ENCODE measurements at regions not wholly inside any gene's neighbourhood (a gene's known extent, or its start where the extent isn't known, plus 50 kb on each side); places are given as distances from the start of the nearest gene placed in this dataset.

DNA sequence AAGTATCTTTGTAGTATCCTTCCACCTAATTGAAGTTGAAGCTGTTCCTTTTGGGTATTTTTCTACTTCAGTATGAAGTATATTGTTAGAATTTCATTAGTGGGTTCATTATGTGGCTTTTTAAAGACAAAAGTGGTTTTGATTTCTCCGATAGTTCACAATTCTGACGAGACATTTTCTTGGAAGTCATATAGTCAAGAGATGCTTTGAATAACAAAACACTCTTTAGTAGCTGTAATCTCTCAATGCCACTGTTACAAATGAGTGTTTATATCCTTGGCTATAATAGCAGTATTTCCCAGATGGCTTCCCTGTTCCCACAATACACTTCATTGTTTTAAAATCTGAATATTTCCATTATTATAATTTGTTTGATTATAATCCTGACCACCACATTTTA, 108.7 kb upstream of the F3 start:
- Mint-ChIP-seq H3K9me3 (no peaks in the 10 kb centered on the region), H3K36me3 (ENCODE audit: low read depth) (peaks cover 2% of the 10 kb centered on the region), H3K4me3 (no peak overlapping the region), H3K4me1 (peaks cover 31% of the 10 kb centered on the region), H3K27me3 (ENCODE audit: insufficient read depth) (peaks cover 1% of the 10 kb centered on the region), H3K27ac (no peak overlapping the region)
- no peak overlapping the region for H3K27ac ChIP-seq (ENCODE audit: low read depth, low read length)
- no peak for DNase-seq
- TF ChIP-seq, protein P1, sequence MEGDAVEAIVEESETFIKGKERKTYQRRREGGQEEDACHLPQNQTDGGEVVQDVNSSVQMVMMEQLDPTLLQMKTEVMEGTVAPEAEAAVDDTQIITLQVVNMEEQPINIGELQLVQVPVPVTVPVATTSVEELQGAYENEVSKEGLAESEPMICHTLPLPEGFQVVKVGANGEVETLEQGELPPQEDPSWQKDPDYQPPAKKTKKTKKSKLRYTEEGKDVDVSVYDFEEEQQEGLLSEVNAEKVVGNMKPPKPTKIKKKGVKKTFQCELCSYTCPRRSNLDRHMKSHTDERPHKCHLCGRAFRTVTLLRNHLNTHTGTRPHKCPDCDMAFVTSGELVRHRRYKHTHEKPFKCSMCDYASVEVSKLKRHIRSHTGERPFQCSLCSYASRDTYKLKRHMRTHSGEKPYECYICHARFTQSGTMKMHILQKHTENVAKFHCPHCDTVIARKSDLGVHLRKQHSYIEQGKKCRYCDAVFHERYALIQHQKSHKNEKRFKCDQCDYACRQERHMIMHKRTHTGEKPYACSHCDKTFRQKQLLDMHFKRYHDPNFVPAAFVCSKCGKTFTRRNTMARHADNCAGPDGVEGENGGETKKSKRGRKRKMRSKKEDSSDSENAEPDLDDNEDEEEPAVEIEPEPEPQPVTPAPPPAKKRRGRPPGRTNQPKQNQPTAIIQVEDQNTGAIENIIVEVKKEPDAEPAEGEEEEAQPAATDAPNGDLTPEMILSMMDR (conservative IDR thresholded peaks at IDR 0.05) = no peak
- no peaks in the 10 kb centered on the region for H3K9me3 ChIP-seq (ENCODE audit: control insufficient read depth, low read length)
- 98 to 100% methylated on average over 2 of the region's 2 CpGs for WGBS, 2 experiments (ENCODE audit: insufficient coverage in 1 of 2, insufficient read length in 1 of 2)
- H3K27me3 ChIP-seq (ENCODE audit: control insufficient read depth, insufficient read depth, low read length, poor library complexity, severe bottlenecking) = no peaks in the 10 kb centered on the region
- H3K36me3 ChIP-seq (ENCODE audit: control insufficient read depth, insufficient read depth, low read length) = no peaks in the 10 kb centered on the region
- H3K4me3 ChIP-seq (ENCODE audit: low read length) = no peak overlapping the region
- H3K9ac ChIP-seq (ENCODE audit: extremely low read depth, low read length, poor library complexity, severe bottlenecking) = no peak overlapping the region
- H3K4me1 ChIP-seq (ENCODE audit: control insufficient read depth, insufficient read depth, low read length) = peaks cover 4% of the 10 kb centered on the region

DNA sequence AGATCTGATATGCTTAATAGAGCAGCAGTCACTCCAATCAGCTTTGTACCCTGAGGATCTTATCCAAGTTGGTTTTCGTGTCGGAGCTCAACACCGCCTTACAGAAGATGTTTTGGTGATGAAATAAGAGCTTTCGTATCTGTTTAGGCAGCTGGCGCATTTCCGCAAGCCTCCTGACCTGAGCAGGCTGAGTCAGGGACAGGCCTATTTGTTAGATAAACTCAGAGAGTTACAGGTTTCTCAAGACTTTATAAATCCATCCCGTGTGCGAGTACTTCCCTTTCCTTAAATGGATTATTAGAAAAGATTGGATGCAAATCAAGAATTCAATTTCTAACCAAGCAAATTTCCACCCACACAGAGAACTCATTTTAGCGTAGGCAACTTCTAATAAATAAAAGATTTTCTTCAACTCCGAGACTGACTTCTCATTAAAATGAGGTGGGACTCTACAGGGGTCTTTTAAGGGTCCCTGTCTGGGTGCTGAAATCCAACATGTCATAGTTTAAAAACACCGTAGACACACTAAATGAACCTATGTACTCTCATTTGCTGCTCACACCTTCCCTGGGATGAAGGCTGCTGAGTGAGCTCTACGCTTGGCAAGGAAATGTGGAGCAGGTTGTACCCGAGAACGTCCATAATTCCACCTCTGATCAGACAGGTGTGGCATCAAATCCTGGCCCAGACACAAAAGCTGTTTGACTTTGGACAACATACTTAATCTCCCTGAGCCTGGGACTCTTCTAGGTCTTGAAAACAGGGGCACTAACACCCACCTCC, 106.9 kb upstream of the F3 start:
- Histone ChIP-seq H3K36me3 (ENCODE audit: control insufficient read depth, insufficient read depth, low read length) (no peaks in the 10 kb centered on the region), H3K27me3 (ENCODE audit: control insufficient read depth, insufficient read depth, low read length, poor library complexity, severe bottlenecking) (no peaks in the 10 kb centered on the region), H3K9me3 (ENCODE audit: control insufficient read depth, low read length) (no peaks in the 10 kb centered on the region), H3K4me3 (ENCODE audit: low read length) (no peak overlapping the region), H3K27ac (ENCODE audit: low read depth, low read length) (no peak overlapping the region), H3K4me1 (ENCODE audit: control insufficient read depth, insufficient read depth, low read length) (peaks cover 2% of the 10 kb centered on the region), H3K9ac (ENCODE audit: extremely low read depth, low read length, poor library complexity, severe bottlenecking) (no peak overlapping the region)
- DNase-seq = no peak
- Mint-ChIP-seq H3K36me3 (ENCODE audit: low read depth) (peaks cover 2% of the 10 kb centered on the region), H3K4me3 (no peak overlapping the region), H3K4me1 (peaks cover 15% of the 10 kb centered on the region), H3K9me3 (no peaks in the 10 kb centered on the region), H3K27me3 (ENCODE audit: insufficient read depth) (peaks cover 1% of the 10 kb centered on the region), H3K27ac (no peak overlapping the region)
- TF ChIP-seq, protein P1 (conservative IDR thresholded peaks at IDR 0.05) = no peak
- 93 to 96% methylated on average over 9 to 14 of the region's 14 CpGs for WGBS, 2 experiments (ENCODE audit: insufficient coverage in 1 of 2, insufficient read length in 1 of 2)

DNA sequence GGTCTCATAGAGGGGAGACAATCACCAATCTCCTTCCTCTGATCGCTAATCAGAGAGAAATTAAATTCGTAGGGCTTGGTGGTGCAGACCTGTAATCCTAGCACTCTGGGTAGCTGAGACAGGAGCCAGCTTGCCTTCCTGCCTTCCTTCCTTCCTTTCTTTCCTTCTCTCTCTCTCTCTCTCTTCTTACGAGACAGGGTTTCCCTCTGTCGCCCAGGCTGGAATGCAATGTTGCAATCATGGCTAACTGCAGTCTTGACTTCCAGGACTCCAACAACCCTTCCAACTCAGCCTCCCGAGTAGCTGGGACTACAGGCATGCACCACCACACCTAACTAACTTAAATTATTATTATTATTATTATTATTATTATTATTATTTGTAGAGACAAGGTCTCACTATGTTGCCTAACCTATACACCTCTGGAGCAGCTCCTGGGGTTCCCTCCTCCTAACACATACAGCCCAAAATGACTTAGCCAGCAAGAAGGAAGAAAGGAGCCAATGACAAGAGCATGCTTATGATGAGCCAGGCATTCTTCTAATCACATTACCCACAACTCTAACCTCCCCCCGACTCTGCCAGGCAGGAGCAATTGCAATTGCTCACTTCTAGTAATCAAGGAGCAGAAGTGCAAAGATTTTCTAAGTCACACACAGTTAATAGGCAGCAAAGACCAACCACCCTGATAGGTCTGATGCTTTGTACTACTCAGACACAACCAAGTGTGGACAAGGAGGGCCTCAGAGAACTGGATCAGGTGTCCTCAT, 105.4 kb upstream of the F3 start:
- no peak overlapping the region for H3K27ac Mint-ChIP-seq
- no peaks in the 10 kb centered on the region for H3K9me3 Mint-ChIP-seq
- H3K36me3 Mint-ChIP-seq (ENCODE audit: low read depth) = no peaks in the 10 kb centered on the region
- peaks cover 1% of the 10 kb centered on the region for H3K27me3 Mint-ChIP-seq (ENCODE audit: insufficient read depth)
- Histone ChIP-seq H3K9me3 (ENCODE audit: control insufficient read depth, low read length) (no peaks in the 10 kb centered on the region), H3K4me3 (ENCODE audit: low read length) (no peak overlapping the region), H3K4me1 (ENCODE audit: control insufficient read depth, insufficient read depth, low read length) (no peaks in the 10 kb centered on the region), H3K27ac (ENCODE audit: low read depth, low read length) (no peak overlapping the region), H3K9ac (ENCODE audit: extremely low read depth, low read length, poor library complexity, severe bottlenecking) (no peak overlapping the region), H3K36me3 (ENCODE audit: control insufficient read depth, insufficient read depth, low read length) (no peaks in the 10 kb centered on the region), H3K27me3 (ENCODE audit: control insufficient read depth, insufficient read depth, low read length, poor library complexity, severe bottlenecking) (no peaks in the 10 kb centered on the region)
- H3K4me1 Mint-ChIP-seq = peaks cover 12% of the 10 kb centered on the region
- TF ChIP-seq, protein P1 (conservative IDR thresholded peaks at IDR 0.05) = no peak
- H3K4me3 Mint-ChIP-seq = no peak overlapping the region
- WGBS, 2 experiments (ENCODE audit: insufficient coverage in 1 of 2, insufficient read length in 1 of 2) = 99 to 100% methylated on average over 4 to 5 of the region's 6 CpGs
- no peak for DNase-seq

Data from endodermal cell (in vitro differentiated cells).